ENCODE measurements at regions not wholly inside any gene's neighbourhood (a gene's known extent, or its start where the extent isn't known, plus 50 kb on each side); places are given as distances from the start of the nearest gene placed in this dataset.

DNA sequence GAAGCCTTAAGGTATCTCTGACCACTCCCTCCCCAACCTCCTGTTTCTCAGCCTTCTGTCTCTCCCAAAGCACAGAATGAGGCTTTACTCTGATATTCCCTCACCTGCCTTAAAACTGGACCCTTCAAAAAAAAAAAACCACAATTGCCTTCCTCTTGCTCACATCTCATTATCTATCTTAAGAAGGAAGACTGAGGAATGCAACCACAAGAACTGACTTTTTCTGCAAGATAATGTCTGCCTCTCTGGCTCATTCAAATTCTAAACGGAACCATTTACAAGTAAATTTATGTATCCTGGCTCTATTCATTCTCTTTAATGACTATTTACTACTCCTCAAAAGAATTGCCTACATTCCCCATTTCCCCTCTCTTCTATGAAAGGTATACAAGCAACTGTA, 545.5 kb upstream of the HTR2C start:
- Histone ChIP-seq H3K36me3 (no peaks in the 10 kb centered on the region), H3K4me3 (no peak overlapping the region), H3K27me3 (no peaks in the 10 kb centered on the region), H3K9me3 (no peaks in the 10 kb centered on the region), H3K27ac (no peak overlapping the region), H3K4me1 (no peaks in the 10 kb centered on the region)
- DNase-seq: no peak
- no peak for ATAC-seq
- intact Hi-C loops (cut with DNase I): no loop called here
- no peak for TF ChIP-seq CTCF (IDR thresholded peaks at IDR 0.05)

- intact Hi-C loops (cut with DNase I): no loop called here
- DNase-seq (no peak), ATAC-seq (no peak)
- H3K36me3 ChIP-seq: no peaks in the 10 kb centered on the region
- H3K9me3 ChIP-seq: no peaks in the 10 kb centered on the region
- no peak overlapping the region for H3K27ac ChIP-seq
- H3K4me1 ChIP-seq: no peaks in the 10 kb centered on the region
- H3K27me3 ChIP-seq: no peaks in the 10 kb centered on the region
- no peak for TF ChIP-seq CTCF (IDR thresholded peaks at IDR 0.05)
- no peak overlapping the region for H3K4me3 ChIP-seq
Measured at GRCh38 chrX:114037515-114037914, 546.4 kb upstream of the HTR2C start.

GRCh38 chrX:114028907-114029662, 554.8 kb upstream of the HTR2C start:
- Histone ChIP-seq H3K9me3 (no peaks in the 10 kb centered on the region), H3K4me1 (no peaks in the 10 kb centered on the region), H3K36me3 (no peaks in the 10 kb centered on the region), H3K27ac (no peak overlapping the region), H3K4me3 (no peak overlapping the region), H3K27me3 (no peaks in the 10 kb centered on the region)
- no peak for TF ChIP-seq CTCF (IDR thresholded peaks at IDR 0.05)
- ATAC-seq (peak; percentile 85), DNase-seq (peak in 1 of 4 donors; percentile 0)
- intact Hi-C loops (cut with DNase I): no loop called here

GRCh38 chrX:114017086-114017485, 566.8 kb upstream of the HTR2C start:
- H3K9me3 ChIP-seq: no peaks in the 10 kb centered on the region
- no peak overlapping the region for H3K4me3 ChIP-seq
- peaks cover 0 to 8% of the 10 kb centered on the region in 2 donors for H3K27me3 ChIP-seq
- H3K4me1 ChIP-seq: no peaks in the 10 kb centered on the region
- H3K27ac ChIP-seq: no peak overlapping the region
- ATAC-seq (no peak), DNase-seq (no peak)
- intact Hi-C loops (cut with DNase I): no loop called here
- no peaks in the 10 kb centered on the region for H3K36me3 ChIP-seq
- no peak for TF ChIP-seq CTCF (IDR thresholded peaks at IDR 0.05)

- intact Hi-C loops (cut with DNase I): no loop called here
- Histone ChIP-seq H3K9me3 (no peaks in the 10 kb centered on the region), H3K36me3 (no peaks in the 10 kb centered on the region), H3K4me1 (no peaks in the 10 kb centered on the region), H3K4me3 (no peak overlapping the region), H3K27ac (no peak overlapping the region), H3K27me3 (peaks cover 0 to 8% of the 10 kb centered on the region in 2 donors)
- DNase-seq (no peak), ATAC-seq (no peak)
- TF ChIP-seq CTCF (IDR thresholded peaks at IDR 0.05): no peak
Measured at GRCh38 chrX:114015966-114016365, 567.9 kb upstream of the HTR2C start.

Data from left lung (tissue), 4 donors.